ENCODE measurements at regions not wholly inside any gene's neighbourhood (a gene's known extent, or its start where the extent isn't known, plus 50 kb on each side); places are given as distances from the start of the nearest gene placed in this dataset.

DNA sequence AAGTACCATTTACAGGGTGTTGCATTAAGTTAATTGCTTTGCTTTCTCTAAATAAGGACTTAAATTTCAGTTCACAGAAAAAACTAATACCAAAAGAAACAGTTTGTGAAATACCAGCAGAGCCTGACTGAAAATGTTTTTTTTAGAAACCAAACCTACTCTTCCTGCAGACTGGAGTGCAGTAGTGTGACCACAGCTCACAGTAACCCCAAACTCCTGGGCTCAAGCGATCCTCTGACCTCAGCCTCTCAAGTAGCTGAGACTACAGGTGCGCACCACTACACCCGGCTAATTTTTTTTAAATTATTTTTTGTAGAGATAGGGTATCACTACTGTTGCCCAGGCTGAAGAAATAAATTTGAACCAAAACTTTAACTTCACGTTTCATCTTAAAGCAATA, 103.5 kb upstream of the PLEKHA5 start:
- H3K27me3 Mint-ChIP-seq (ENCODE audit: low read depth), result peaks cover 6% of the 10 kb centered on the region
- H3K27ac Mint-ChIP-seq, result no peak overlapping the region
- ATAC-seq (replicated peaks in 1 of 2) (no peak), DNase-seq (no peak)
- no peaks in the 10 kb centered on the region for H3K9me3 Mint-ChIP-seq
- H3K4me3 Mint-ChIP-seq, result no peak overlapping the region
- H3K4me1 Mint-ChIP-seq (ENCODE audit: low read depth), result no peaks in the 10 kb centered on the region
- no peaks in the 10 kb centered on the region for H3K36me3 Mint-ChIP-seq (ENCODE audit: insufficient read depth in 2 of 2)

- H3K4me1 Mint-ChIP-seq (ENCODE audit: low read depth), result no peaks in the 10 kb centered on the region
These were observed 102.7 kb upstream of the PLEKHA5 start for GRCh38 chr12:19026614-19027488.

DNA sequence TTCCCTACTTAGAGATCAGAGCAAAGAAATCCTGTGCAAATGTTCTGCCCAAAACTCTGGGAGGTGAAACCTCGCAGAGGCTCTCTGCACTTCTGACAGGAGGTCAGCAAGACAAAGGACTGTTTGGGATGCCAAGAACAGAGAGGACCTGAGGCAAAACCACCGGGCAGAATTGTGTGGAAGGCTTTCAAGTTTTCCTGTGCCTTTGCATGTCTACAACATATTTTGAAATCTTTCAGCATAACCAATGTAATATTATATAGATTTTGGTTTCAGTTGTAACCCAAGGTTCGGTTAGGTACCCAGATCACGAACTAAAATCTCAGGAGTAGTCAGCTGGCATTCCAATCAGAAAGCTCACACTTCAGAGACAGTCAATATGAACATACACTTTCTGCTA, 99.4 kb upstream of the PLEKHA5 start:
- DNase-seq, result no peak
- Mint-ChIP-seq H3K4me1 (ENCODE audit: low read depth) (no peaks in the 10 kb centered on the region), H3K4me3 (no peak overlapping the region), H3K27ac (no peak overlapping the region), H3K36me3 (ENCODE audit: insufficient read depth in 2 of 2) (peaks cover 1 to 5% of the 10 kb centered on the region in 2 donors), H3K27me3 (ENCODE audit: low read depth) (peaks cover 6% of the 10 kb centered on the region), H3K9me3 (peaks cover 0 to 2% of the 10 kb centered on the region in 2 donors)
- no peak for ATAC-seq (replicated peaks in 1 of 2)

More at GRCh38 chr12:19026614-19027488, 102.7 kb upstream of the PLEKHA5 start:
- no peak overlapping the region for H3K27ac Mint-ChIP-seq
- H3K4me3 Mint-ChIP-seq, result no peak overlapping the region
- H3K27me3 Mint-ChIP-seq (ENCODE audit: low read depth), result peaks cover 6% of the 10 kb centered on the region
- H3K9me3 Mint-ChIP-seq, result no peaks in the 10 kb centered on the region
- DNase-seq (no peak), ATAC-seq (replicated peaks in 1 of 2) (no peak)
- H3K36me3 Mint-ChIP-seq (ENCODE audit: insufficient read depth in 2 of 2), result no peaks in the 10 kb centered on the region

DNA sequence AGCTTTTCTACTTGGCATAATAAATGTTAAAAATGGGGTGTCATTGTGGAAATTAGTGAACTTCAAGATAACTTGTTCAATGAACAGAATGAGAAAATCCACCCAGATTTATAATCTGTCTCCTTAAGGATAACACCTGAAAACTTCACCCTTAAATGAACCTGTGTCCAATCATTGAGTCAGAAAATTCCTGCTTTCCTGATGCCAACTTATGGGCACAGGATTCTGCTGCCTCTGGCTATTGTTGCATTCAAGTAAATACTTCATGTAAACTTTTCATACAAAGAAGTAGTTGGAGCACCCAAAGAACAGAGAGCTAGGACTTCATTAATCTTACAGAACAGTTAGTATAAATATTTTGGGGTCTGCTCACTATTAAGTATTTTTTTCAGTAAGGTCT, 98.9 kb upstream of the PLEKHA5 start:
- DNase-seq, result no peak
- Mint-ChIP-seq H3K9me3 (peaks cover 0 to 2% of the 10 kb centered on the region in 2 donors), H3K36me3 (ENCODE audit: insufficient read depth in 2 of 2) (peaks cover 1 to 5% of the 10 kb centered on the region in 2 donors), H3K4me3 (no peak overlapping the region), H3K27ac (no peak overlapping the region), H3K4me1 (ENCODE audit: low read depth) (no peaks in the 10 kb centered on the region), H3K27me3 (ENCODE audit: low read depth) (peaks cover 6% of the 10 kb centered on the region)
- ATAC-seq (replicated peaks in 1 of 2), result no peak

- H3K9me3 Mint-ChIP-seq, result peaks cover 0 to 2% of the 10 kb centered on the region in 2 donors
- DNase-seq (no peak), ATAC-seq (replicated peaks in 1 of 2) (no peak)
- H3K27ac Mint-ChIP-seq, result no peak overlapping the region
- no peak overlapping the region for H3K4me3 Mint-ChIP-seq
- peaks cover 1 to 5% of the 10 kb centered on the region in 2 donors for H3K36me3 Mint-ChIP-seq (ENCODE audit: insufficient read depth in 2 of 2)
- no peaks in the 10 kb centered on the region for H3K4me1 Mint-ChIP-seq (ENCODE audit: low read depth)
- H3K27me3 Mint-ChIP-seq (ENCODE audit: low read depth), result peaks cover 6% of the 10 kb centered on the region
These were observed 98.5 kb upstream of the PLEKHA5 start for GRCh38 chr12:19031032-19031431.

DNA sequence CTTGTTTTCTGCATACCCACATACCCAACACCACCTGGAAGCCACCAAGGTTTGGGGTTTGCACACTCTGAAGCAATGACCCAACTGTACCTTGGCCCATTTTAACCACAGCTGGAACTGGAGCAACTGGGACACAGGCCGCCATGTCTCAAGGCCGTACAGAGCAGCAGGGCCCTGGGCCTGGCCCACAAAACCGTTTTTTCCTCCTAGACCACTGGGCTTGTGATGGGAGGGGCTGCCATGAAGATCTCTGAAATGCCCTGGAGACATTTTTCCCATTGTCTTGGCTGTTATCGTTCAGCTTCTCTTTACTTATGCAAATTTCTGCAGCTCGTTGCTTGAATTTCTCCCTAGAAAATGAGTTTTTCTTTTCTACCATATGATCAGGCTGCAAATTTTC, 96.7 kb upstream of the PLEKHA5 start:
- ATAC-seq (replicated peaks in 1 of 2) (no peak), DNase-seq (no peak)
- H3K27ac Mint-ChIP-seq, result no peak overlapping the region
- H3K27me3 Mint-ChIP-seq (ENCODE audit: low read depth), result no peaks in the 10 kb centered on the region
- H3K4me3 Mint-ChIP-seq, result no peak overlapping the region
- H3K36me3 Mint-ChIP-seq (ENCODE audit: insufficient read depth in 2 of 2), result peaks cover 1 to 5% of the 10 kb centered on the region in 2 donors
- peaks cover 0 to 2% of the 10 kb centered on the region in 2 donors for H3K9me3 Mint-ChIP-seq
- no peaks in the 10 kb centered on the region for H3K4me1 Mint-ChIP-seq (ENCODE audit: low read depth)

DNA sequence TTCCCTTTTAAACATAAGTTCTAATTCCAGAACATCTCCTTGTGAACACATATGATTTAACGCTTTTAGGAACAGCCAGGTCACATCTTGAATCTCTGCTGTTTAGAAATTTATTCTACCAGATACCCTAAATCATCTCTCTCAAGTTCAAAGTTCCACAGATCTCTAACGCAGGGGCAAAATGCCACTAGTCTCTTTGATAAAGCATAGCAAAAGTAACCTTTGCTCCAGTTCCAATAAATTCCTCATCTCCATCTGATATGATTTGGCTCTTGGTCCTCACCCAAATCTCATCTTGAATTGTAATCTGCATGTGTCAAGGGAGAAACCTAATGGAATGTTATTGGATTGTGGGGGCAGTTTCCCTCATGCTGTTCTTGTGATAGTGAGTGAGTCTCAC, 96.3 kb upstream of the PLEKHA5 start:
- Mint-ChIP-seq H3K4me3 (no peak overlapping the region), H3K9me3 (peaks cover 0 to 2% of the 10 kb centered on the region in 2 donors), H3K27ac (no peak overlapping the region), H3K27me3 (ENCODE audit: low read depth) (no peaks in the 10 kb centered on the region), H3K4me1 (ENCODE audit: low read depth) (no peaks in the 10 kb centered on the region), H3K36me3 (ENCODE audit: insufficient read depth in 2 of 2) (peaks cover 1 to 5% of the 10 kb centered on the region in 2 donors)
- ATAC-seq (replicated peaks in 1 of 2), result no peak
- DNase-seq, result no peak

GRCh38 chr12:19034937-19035336, 94.6 kb upstream of the PLEKHA5 start:
- Mint-ChIP-seq H3K4me1 (ENCODE audit: low read depth) (no peaks in the 10 kb centered on the region), H3K36me3 (ENCODE audit: insufficient read depth in 2 of 2) (peaks cover 1 to 5% of the 10 kb centered on the region in 2 donors), H3K4me3 (no peak overlapping the region), H3K27me3 (ENCODE audit: low read depth) (no peaks in the 10 kb centered on the region), H3K9me3 (peaks cover 0 to 2% of the 10 kb centered on the region in 2 donors), H3K27ac (no peak overlapping the region)
- no peak for DNase-seq
- no peak for ATAC-seq (replicated peaks in 1 of 2)

DNA sequence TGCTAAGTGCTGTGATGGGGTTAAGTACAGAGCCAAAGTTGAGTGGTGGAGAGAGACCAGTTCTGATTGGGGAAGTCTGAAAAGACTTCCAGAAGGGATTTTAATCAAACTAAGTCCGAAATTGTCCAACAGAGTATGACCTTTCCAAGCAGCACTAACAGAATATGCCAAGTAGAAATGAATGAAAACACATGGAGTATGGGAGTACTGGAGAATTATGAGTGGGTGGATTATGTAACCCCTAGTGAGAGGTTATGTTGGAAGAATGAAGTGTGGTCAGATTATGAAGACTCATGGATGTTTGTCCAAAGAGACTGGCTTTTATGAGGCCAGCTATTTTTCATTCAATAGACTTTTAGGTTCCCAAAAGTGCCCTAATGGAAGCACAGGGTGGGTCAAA, 94.0 kb upstream of the PLEKHA5 start:
- no peak for ATAC-seq (replicated peaks in 1 of 2)
- no peak overlapping the region for H3K4me3 Mint-ChIP-seq
- peaks cover 0 to 2% of the 10 kb centered on the region in 2 donors for H3K9me3 Mint-ChIP-seq

GRCh38 chr12:19036673-19037357, 92.7 kb upstream of the PLEKHA5 start:
- Mint-ChIP-seq H3K27ac (no peak overlapping the region), H3K4me1 (ENCODE audit: low read depth) (no peaks in the 10 kb centered on the region), H3K36me3 (ENCODE audit: insufficient read depth in 2 of 2) (peaks cover 1 to 5% of the 10 kb centered on the region in 2 donors), H3K9me3 (peaks cover 0 to 2% of the 10 kb centered on the region in 2 donors), H3K27me3 (ENCODE audit: low read depth) (no peaks in the 10 kb centered on the region), H3K4me3 (no peak overlapping the region)
- DNase-seq (no peak), ATAC-seq (replicated peaks in 1 of 2) (no peak)

More for the DNA sequence above, 94.0 kb upstream of the PLEKHA5 start:
- H3K27ac Mint-ChIP-seq, result no peak overlapping the region
- no peaks in the 10 kb centered on the region for H3K4me1 Mint-ChIP-seq (ENCODE audit: low read depth)
- no peaks in the 10 kb centered on the region for H3K27me3 Mint-ChIP-seq (ENCODE audit: low read depth)
- DNase-seq, result no peak
- peaks cover 1 to 5% of the 10 kb centered on the region in 2 donors for H3K36me3 Mint-ChIP-seq (ENCODE audit: insufficient read depth in 2 of 2)

DNA sequence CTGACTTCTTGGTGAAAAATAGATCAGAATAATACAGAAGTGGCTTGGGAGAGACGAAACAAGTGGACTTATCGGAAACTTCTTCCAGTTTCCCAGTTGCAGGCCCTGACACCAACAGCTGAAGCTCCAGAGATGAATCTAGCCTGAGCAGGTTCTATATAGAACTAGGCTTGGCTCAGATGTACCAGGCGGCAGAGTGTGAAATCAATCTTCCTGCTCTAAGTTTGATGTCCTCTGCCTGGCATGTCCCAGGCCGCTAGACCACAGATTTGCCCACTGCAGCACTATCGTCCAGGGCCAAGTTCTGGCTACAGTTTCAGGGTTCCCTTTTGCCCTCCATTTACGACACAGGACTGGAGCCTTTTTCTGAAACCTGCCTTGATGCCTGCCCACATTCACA, 91.3 kb upstream of the PLEKHA5 start:
- H3K9me3 Mint-ChIP-seq, result no peaks in the 10 kb centered on the region
- H3K27ac Mint-ChIP-seq, result no peak overlapping the region
- H3K36me3 Mint-ChIP-seq (ENCODE audit: insufficient read depth in 2 of 2), result peaks cover 0 to 2% of the 10 kb centered on the region in 2 donors
- H3K4me1 Mint-ChIP-seq (ENCODE audit: low read depth), result no peaks in the 10 kb centered on the region
- no peak for ATAC-seq (replicated peaks in 1 of 2)
- no peak overlapping the region for H3K4me3 Mint-ChIP-seq
- DNase-seq, result no peak
- no peaks in the 10 kb centered on the region for H3K27me3 Mint-ChIP-seq (ENCODE audit: low read depth)

- Mint-ChIP-seq H3K27ac (no peak overlapping the region), H3K9me3 (no peaks in the 10 kb centered on the region)
These were observed 90.0 kb upstream of the PLEKHA5 start for GRCh38 chr12:19039515-19039914.

DNA sequence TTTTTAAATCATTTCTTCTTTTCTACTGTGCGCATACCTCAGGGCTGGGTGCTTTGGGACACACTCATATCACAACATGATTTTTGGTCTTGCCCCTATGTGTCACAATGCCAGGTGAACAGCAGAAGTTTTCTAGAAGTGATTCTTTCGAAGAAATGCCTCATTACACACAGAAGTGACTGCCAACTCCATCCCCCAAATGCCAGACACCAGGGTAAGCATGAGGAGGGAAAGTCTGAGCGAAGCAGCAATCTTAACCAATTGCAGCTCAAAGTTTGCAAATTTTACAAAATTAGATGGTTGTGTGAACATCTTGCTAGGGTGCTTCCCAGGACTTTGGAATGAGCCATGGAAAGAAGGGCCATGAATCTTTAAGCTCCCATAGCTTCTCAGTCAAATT, 87.3 kb upstream of the PLEKHA5 start:
- Mint-ChIP-seq H3K27ac (no peak overlapping the region), H3K27me3 (ENCODE audit: low read depth) (no peaks in the 10 kb centered on the region), H3K36me3 (ENCODE audit: insufficient read depth in 2 of 2) (no peaks in the 10 kb centered on the region), H3K4me1 (ENCODE audit: low read depth) (no peaks in the 10 kb centered on the region), H3K9me3 (no peaks in the 10 kb centered on the region), H3K4me3 (no peak overlapping the region)
- DNase-seq (no peak), ATAC-seq (replicated peaks in 1 of 2) (no peak)

More at GRCh38 chr12:19039515-19039914, 90.0 kb upstream of the PLEKHA5 start:
- no peak overlapping the region for H3K4me3 Mint-ChIP-seq
- H3K27me3 Mint-ChIP-seq (ENCODE audit: low read depth), result no peaks in the 10 kb centered on the region
- ATAC-seq (replicated peaks in 1 of 2) (no peak), DNase-seq (no peak)
- no peaks in the 10 kb centered on the region for H3K36me3 Mint-ChIP-seq (ENCODE audit: insufficient read depth in 2 of 2)
- no peaks in the 10 kb centered on the region for H3K4me1 Mint-ChIP-seq (ENCODE audit: low read depth)

All from activated T-cell treated with anti-CD3 and anti-CD28 coated beads, Interleukin-2, amount 50 U/mL, for 72 hours (primary cell).